OCI-LY1 (cell line): ENCODE measurements at regions not wholly inside any gene's neighbourhood (a gene's known extent, or its start where the extent isn't known, plus 50 kb on each side); places are given as distances from the start of the nearest gene placed in this dataset.

Source experiments
- CTCF ChIP-seq: fragments of 200-600 bp; sonication (generic), shearing (Covaris generic); IDR thresholded peaks from 2 replicates; pipeline ENCODE4 v1.5.1; 2017; ENCODE audit warnings: mild to moderate bottlenecking, antibody characterized with exemption, low read length, moderate library complexity, mixed read lengths
- EZH2 ChIP-seq: fragments of 200-600 bp; sonication (generic), shearing (Covaris generic); IDR thresholded peaks from 2 replicates; pipeline ENCODE4 v1.8.0; 2017; ENCODE audit warnings: borderline replicate concordance, mixed run types, mild to moderate bottlenecking, antibody characterized with exemption, low read length, moderate library complexity, mixed read lengths

DNA sequence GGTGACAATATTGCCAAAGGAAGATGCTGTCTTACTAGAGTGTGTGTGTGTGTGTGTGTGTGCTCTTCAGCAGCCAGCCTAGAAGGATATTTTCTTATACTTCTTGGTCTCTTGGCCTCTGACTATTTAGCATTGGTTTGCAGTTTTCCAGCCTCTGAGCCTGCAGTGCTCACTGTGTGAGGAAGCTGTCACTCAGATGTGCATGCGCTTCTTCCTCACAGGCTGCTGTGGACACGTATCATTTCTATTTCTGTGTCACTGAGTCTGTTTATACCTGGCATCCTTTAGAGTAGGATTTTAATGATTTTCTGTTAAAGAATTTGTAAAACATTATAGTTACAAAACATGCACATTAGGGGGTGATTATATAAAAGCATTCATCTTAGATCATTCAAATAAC lies 83.3 kb downstream of the ALDH8A1 start:
- TF ChIP-seq CTCF (no peak), EZH2 (no peak)
